B cell (primary cell): ENCODE measurements at regions not wholly inside any gene's neighbourhood (a gene's known extent, or its start where the extent isn't known, plus 50 kb on each side); places are given as distances from the start of the nearest gene placed in this dataset.

Experiments used
- ATAC-seq: fragments of 200-7000 bp; cut with Tn5 transposase; one replicate; pipeline ENCODE4 v1.10.0; 2021; ENCODE audit warnings: low read depth, mild to moderate bottlenecking, moderate number of reproducible peaks, moderate library complexity
- CTCF ChIA-PET: fragments of 350-600 bp; sonication (Branson Sonifier 250); formaldehyde crosslinking; loops from one replicate; lab custom pipeline; 2021; ENCODE audit warnings: antibody characterized with exemption, inconsistent platforms; lab: Charles Lee
- POLR2A ChIA-PET: fragments of 350-600 bp; sonication (Branson Sonifier 250); formaldehyde crosslinking; loops from one replicate; lab custom pipeline; 2021; ENCODE audit warnings: antibody characterized with exemption; lab: Charles Lee
- DNase-seq: peaks from one replicate; pipeline ENCODE4 v3.0.0; 2013
- H2AFZ ChIP-seq: 2 replicates; pipeline ENCODE4 v1.6.1; 2012; ENCODE audit warnings: mild to moderate bottlenecking, low read depth, low read length; ENCODE audit not compliant: insufficient read depth, poor library complexity, severe bottlenecking
- H3K27ac ChIP-seq, 2 donors: 1 replicate in 1 of 2; 2 replicates in 1 of 2; pipeline ENCODE4 v1.5.1; 2012 to 2013; ENCODE audit warnings: low read length in 2 of 2, mild to moderate bottlenecking in 2 of 2, moderate library complexity in 1 of 2
- H3K27me3 ChIP-seq, 4 experiments: fragments of 200-600 bp in 1 of 4; sonication (generic) in 1 of 4; replicated peaks in 1 of 4; 1 replicate in 2 of 4; 2 replicates in 2 of 4; pipeline versions ENCODE4 v1.6.1 to v1.7.0; 2013 to 2016; ENCODE audit warnings: low read length in 3 of 4, mild to moderate bottlenecking in 2 of 4, mixed read lengths in 1 of 4, moderate library complexity in 1 of 4; ENCODE audit not compliant: insufficient read depth in 4 of 4, control insufficient read depth in 3 of 4; ENCODE audit errors: control extremely low read depth in 1 of 4
- H3K36me3 ChIP-seq, 2 experiments: replicated peaks in 1 of 2; 1 replicate in 1 of 2; 2 replicates in 1 of 2; pipeline versions ENCODE4 v1.6.1 to v1.7.1; 2013; ENCODE audit warnings: low read length in 1 of 2; ENCODE audit not compliant: insufficient read depth in 2 of 2, control insufficient read depth in 1 of 2; ENCODE audit errors: control extremely low read depth in 1 of 2, extremely low read depth in 1 of 2
- H3K4me1 ChIP-seq, 2 donors: fragments of 200-600 bp in 1 of 2; sonication (generic) in 1 of 2; 1 replicate in 1 of 2; 2 replicates in 1 of 2; pipeline versions ENCODE4 v1.5.1 to v1.6.1; 2013 to 2017; ENCODE audit warnings: low read length in 2 of 2; ENCODE audit not compliant: control insufficient read depth in 2 of 2, insufficient read depth in 2 of 2
- H3K4me2 ChIP-seq: replicated peaks from 2 replicates; pipeline ENCODE3; 2012; ENCODE audit warnings: mild to moderate bottlenecking, low read depth, low read length; ENCODE audit not compliant: poor library complexity, severe bottlenecking
- H3K4me3 ChIP-seq, 5 experiments: fragments of 200-600 bp in 1 of 5; sonication (generic) in 1 of 5; 1 replicate in 3 of 5; 2 replicates in 2 of 5; pipeline versions ENCODE4 v1.5.1 to v1.7.0; 2011 to 2016; ENCODE audit warnings: low read length in 4 of 5, mild to moderate bottlenecking in 4 of 5, low read depth in 2 of 5, control low read depth in 1 of 5, moderate library complexity in 1 of 5; ENCODE audit not compliant: insufficient read depth in 1 of 5; ENCODE audit errors: control extremely low read depth in 1 of 5, extremely low read depth in 1 of 5
- H3K79me2 ChIP-seq: fragments of 200-600 bp; sonication (generic); one replicate; pipeline ENCODE4 v1.6.0; 2016; ENCODE audit warnings: low read length; ENCODE audit not compliant: control insufficient read depth, insufficient read depth
- H3K9ac ChIP-seq: fragments of 200-600 bp; sonication (generic); 2 replicates; pipeline ENCODE4 v1.6.1; 2017; ENCODE audit warnings: mild to moderate bottlenecking, low read length, moderate library complexity
- H3K9me3 ChIP-seq, 3 donors: one replicate each; pipeline versions ENCODE4 v1.6.1 to v1.7.1; 2013; ENCODE audit warnings: low read length in 2 of 3; ENCODE audit not compliant: control insufficient read depth in 2 of 3, insufficient read depth in 1 of 3; ENCODE audit errors: control extremely low read depth in 1 of 3
- H4K20me1 ChIP-seq: 2 replicates; pipeline ENCODE4 v1.6.0; 2012; ENCODE audit warnings: mild to moderate bottlenecking, low read length; ENCODE audit not compliant: insufficient read depth, control insufficient read depth, poor library complexity, severe bottlenecking
- H3K27ac Mint-ChIP-seq: one replicate; pipeline ENCODE4 v1.8.0; 2021; ENCODE audit warnings: mixed read lengths
- H3K27me3 Mint-ChIP-seq: one replicate; pipeline ENCODE4 v1.8.0; 2021; ENCODE audit warnings: mixed read lengths
- H3K4me1 Mint-ChIP-seq: one replicate; pipeline ENCODE4 v1.8.0; 2021; ENCODE audit warnings: mixed read lengths
- H3K4me3 Mint-ChIP-seq: one replicate; pipeline ENCODE4 v1.8.0; 2021; ENCODE audit warnings: mixed read lengths
- H3K9me3 Mint-ChIP-seq: one replicate; pipeline ENCODE4 v1.8.0; 2022; ENCODE audit warnings: mixed read lengths; ENCODE audit not compliant: insufficient read depth
- CTCF ChIP-seq: fragments of 200-600 bp; IDR thresholded peaks from one replicate; pipeline ENCODE4 v1.8.0; 2022; ENCODE audit warnings: antibody characterized with exemption, mild to moderate bottlenecking
- EZH2 ChIP-seq: IDR thresholded peaks from 2 replicates; pipeline ENCODE4 v1.6.1; 2012; ENCODE audit warnings: borderline replicate concordance, low read depth, mild to moderate bottlenecking, moderate library complexity, low read length; ENCODE audit not compliant: insufficient read depth, poor library complexity, severe bottlenecking
- WGBS: methylation state at CpG from one replicate; pipeline ENCODE4 v1.1.5; 2013; ENCODE audit warnings: missing lambda C conversion rate; ENCODE audit not compliant: insufficient coverage; 5-methylcytosine and 5-hydroxymethylcytosine counted together
- intact Hi-C: fragments of 100-400 bp; cut with micrococcal nuclease; formaldehyde crosslinking; loops from one replicate; pipeline ENCODE4 v1.10.0; 2022

GRCh38 chr15:69718916-69719315 is 266.3 kb downstream of the RPLP1 start:
- Histone ChIP-seq H3K27me3 (peaks cover 0 to 10% (median 4%) of the 10 kb centered on the region in 4 experiments), H3K4me2 (peak overlapping the region; percentile 27), H3K36me3 (no peaks in the 10 kb centered on the region), H3K4me1 (peaks cover 33 to 66% of the 10 kb centered on the region in 2 donors), H3K27ac (peak overlapping the region; percentile 21 to 62), H3K4me3 (no peak overlapping the region), H3K9ac (no peak overlapping the region), H4K20me1 (no peaks in the 10 kb centered on the region), H3K9me3 (peaks cover 0 to 3% (median 1%) of the 10 kb centered on the region in 3 donors), H3K79me2 (no peaks in the 10 kb centered on the region), H2AFZ (peak overlapping the region; percentile 34)
- ATAC-seq (peak; percentile 39), DNase-seq (peak; percentile 60)
- WGBS = 15% methylated on average over 4 of the region's 4 CpGs
- H3K27me3 Mint-ChIP-seq = peaks cover 5% of the 10 kb centered on the region
- H3K4me3 Mint-ChIP-seq = peak overlapping the region; percentile 24
- peaks cover 58% of the 10 kb centered on the region for H3K4me1 Mint-ChIP-seq
- ChIA-PET POLR2A (interaction anchor here (0.6 kb wide), 1 partner anchor 266 kb away, joined by 3 read pairs; the partner anchor contains the start of gene RPLP1), CTCF (interaction anchor here (1.0 to 3.0 kb wide), 5 partner anchors 9 to 748 kb away, joined by 3 to 9 read pairs (median 4); partner anchors contain the start of gene TLE3)
- TF ChIP-seq EZH2 = no peak
- no peak for TF ChIP-seq CTCF
- no peaks in the 10 kb centered on the region for H3K9me3 Mint-ChIP-seq
- intact Hi-C loops = loop anchor here (5.0 kb wide), 2 partner anchors 38 to 137 kb away; no protein-coding TSS in a partner anchor
- peak overlapping the region; percentile 77 for H3K27ac Mint-ChIP-seq

GRCh38 chr15:69719527-69720240 is 267.1 kb downstream of the RPLP1 start:
- Mint-ChIP-seq H3K9me3 (no peaks in the 10 kb centered on the region), H3K4me1 (peaks cover 53% of the 10 kb centered on the region), H3K27ac (peak overlapping the region; percentile 76), H3K4me3 (peak overlapping the region; percentile 36), H3K27me3 (peaks cover 12% of the 10 kb centered on the region)
- TF ChIP-seq CTCF (no peak), EZH2 (no peak)
- Histone ChIP-seq H3K79me2 (no peaks in the 10 kb centered on the region), H3K9ac (no peak overlapping the region), H3K4me3 (no peak overlapping the region), H3K27me3 (peaks cover 0 to 15% (median 4%) of the 10 kb centered on the region in 4 experiments), H3K36me3 (no peaks in the 10 kb centered on the region), H4K20me1 (no peaks in the 10 kb centered on the region), H3K27ac (peak overlapping the region; percentile 21 to 62), H3K4me1 (peaks cover 33 to 60% of the 10 kb centered on the region in 2 donors), H3K4me2 (peak overlapping the region; percentile 27), H3K9me3 (peaks cover 0 to 3% (median 1%) of the 10 kb centered on the region in 3 donors), H2AFZ (peak overlapping the region; percentile 34)
- intact Hi-C loops = loop anchor here (2.0 to 10.0 kb wide), 4 partner anchors 38 to 137 kb away; no protein-coding TSS in a partner anchor
- CTCF ChIA-PET = interaction anchor here (0.7 to 3.0 kb wide), 8 partner anchors 8 to 747 kb away, joined by 3 to 9 read pairs (median 4); partner anchors contain the start of gene TLE3
- POLR2A ChIA-PET = interaction anchor here (0.6 kb wide), 1 partner anchor 267 kb away, joined by 3 read pairs; the partner anchor contains the start of gene RPLP1
- ATAC-seq = peak; percentile 86
- WGBS = 0% methylated on average over 4 of the region's 4 CpGs
- peak; percentile 81 for DNase-seq
